ENCODE measurements at regions not wholly inside any gene's neighbourhood (a gene's known extent, or its start where the extent isn't known, plus 50 kb on each side); places are given as distances from the start of the nearest gene placed in this dataset.

DNA sequence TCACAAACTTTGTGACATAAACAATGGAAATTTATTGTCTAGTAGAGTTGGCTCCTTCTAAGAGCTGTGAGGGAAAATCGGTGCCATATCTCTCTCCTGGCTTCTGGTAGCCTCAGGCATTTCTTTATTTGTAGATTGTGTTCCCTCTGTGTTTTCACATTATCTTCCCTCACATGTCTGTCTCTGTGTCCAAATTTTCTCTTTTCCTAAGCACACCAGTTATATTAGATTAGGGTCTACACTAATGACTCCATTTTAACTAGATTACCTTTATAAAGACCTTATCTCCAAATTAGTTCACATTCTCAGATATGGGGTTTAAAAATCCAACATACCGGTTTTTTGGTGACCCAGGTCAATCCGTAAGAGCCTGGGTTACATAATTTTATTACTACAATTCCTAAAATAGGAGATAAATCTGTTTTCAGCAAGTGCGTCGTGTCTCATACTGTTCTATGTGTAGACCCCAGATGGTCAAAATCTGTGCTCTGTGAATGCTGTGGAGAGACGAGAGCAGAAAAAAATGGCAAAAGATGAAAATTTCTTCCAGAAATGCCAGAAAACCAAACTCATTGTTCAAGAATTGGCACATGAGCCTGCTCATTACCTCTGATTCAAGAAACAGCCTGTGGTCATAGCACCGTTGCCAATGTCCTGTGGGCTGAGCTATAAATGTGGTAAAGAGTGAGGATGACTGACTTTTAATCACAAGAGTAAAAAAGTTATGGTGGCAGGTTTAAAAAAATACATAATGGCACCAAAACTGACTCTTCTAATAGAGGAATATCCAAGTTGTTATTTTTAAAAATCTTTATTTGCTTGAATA is 574.7 kb downstream of the PCDH7 start:
- no peaks in the 10 kb centered on the region for H3K27me3 ChIP-seq (ENCODE audit: control insufficient read depth, insufficient read depth, low read length)
- 89% methylated on average over 7 of the region's 7 CpGs for WGBS (ENCODE audit: insufficient coverage)
- TF ChIP-seq, protein P1, sequence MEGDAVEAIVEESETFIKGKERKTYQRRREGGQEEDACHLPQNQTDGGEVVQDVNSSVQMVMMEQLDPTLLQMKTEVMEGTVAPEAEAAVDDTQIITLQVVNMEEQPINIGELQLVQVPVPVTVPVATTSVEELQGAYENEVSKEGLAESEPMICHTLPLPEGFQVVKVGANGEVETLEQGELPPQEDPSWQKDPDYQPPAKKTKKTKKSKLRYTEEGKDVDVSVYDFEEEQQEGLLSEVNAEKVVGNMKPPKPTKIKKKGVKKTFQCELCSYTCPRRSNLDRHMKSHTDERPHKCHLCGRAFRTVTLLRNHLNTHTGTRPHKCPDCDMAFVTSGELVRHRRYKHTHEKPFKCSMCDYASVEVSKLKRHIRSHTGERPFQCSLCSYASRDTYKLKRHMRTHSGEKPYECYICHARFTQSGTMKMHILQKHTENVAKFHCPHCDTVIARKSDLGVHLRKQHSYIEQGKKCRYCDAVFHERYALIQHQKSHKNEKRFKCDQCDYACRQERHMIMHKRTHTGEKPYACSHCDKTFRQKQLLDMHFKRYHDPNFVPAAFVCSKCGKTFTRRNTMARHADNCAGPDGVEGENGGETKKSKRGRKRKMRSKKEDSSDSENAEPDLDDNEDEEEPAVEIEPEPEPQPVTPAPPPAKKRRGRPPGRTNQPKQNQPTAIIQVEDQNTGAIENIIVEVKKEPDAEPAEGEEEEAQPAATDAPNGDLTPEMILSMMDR (IDR thresholded peaks at IDR 0.05) = no peak
- H3K4me3 ChIP-seq (ENCODE audit: low read length) = no peak overlapping the region
- intact Hi-C loops (cut with micrococcal nuclease) = no loop called here
- no peaks in the 10 kb centered on the region for H3K4me1 ChIP-seq (ENCODE audit: control insufficient read depth, insufficient read depth, low read length)
- H3K36me3 ChIP-seq (ENCODE audit: control insufficient read depth, insufficient read depth, low read length) = no peaks in the 10 kb centered on the region
- no peaks in the 10 kb centered on the region for H3K36me3 Mint-ChIP-seq
- H3K4me1 Mint-ChIP-seq = no peaks in the 10 kb centered on the region
- H3K9me3 ChIP-seq (ENCODE audit: control insufficient read depth, insufficient read depth, low read length) = no peaks in the 10 kb centered on the region
- ATAC-seq (no peak), DNase-seq (no peak)
- H3K4me3 Mint-ChIP-seq = no peak overlapping the region
- no peak overlapping the region for H3K27ac ChIP-seq (ENCODE audit: low read length)
- H3K27ac Mint-ChIP-seq = no peak overlapping the region
- no peaks in the 10 kb centered on the region for H3K27me3 Mint-ChIP-seq (ENCODE audit: low read depth in 2 of 2)
- peaks cover 6 to 21% of the 10 kb centered on the region in 2 donors for H3K9me3 Mint-ChIP-seq

DNA sequence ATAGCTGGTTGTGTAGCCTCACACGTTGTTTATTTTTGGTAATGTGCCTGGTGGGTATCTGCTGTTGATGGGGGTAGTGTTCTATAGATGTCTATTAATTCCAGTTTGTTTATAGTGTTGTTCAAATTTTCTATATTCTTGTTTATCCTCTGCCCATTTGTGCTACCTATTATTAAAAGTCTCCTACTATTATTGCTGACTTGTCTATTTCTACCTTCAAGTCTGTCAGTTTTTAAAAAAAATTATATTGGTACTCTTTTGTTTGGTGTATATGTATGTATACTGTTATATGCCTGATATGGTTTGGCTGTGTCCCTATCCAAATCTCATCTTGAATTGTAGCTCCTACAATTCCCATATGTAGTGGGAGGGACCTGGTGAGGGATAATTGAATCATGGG is 578.6 kb downstream of the PCDH7 start:
- WGBS (ENCODE audit: insufficient coverage) = 92% methylated on average over 1 of the region's 1 CpG
- no peak overlapping the region for H3K27ac ChIP-seq (ENCODE audit: low read length)
- H3K36me3 ChIP-seq (ENCODE audit: control insufficient read depth, insufficient read depth, low read length) = no peaks in the 10 kb centered on the region
- no peaks in the 10 kb centered on the region for H3K27me3 Mint-ChIP-seq (ENCODE audit: low read depth in 2 of 2)
- H3K36me3 Mint-ChIP-seq = peaks cover 10% of the 10 kb centered on the region
- no peak for DNase-seq
- ATAC-seq = no peak
- H3K27ac Mint-ChIP-seq = no peak overlapping the region
- H3K27me3 ChIP-seq (ENCODE audit: control insufficient read depth, insufficient read depth, low read length) = no peaks in the 10 kb centered on the region
- no peaks in the 10 kb centered on the region for H3K4me1 Mint-ChIP-seq
- no peak overlapping the region for H3K4me3 ChIP-seq (ENCODE audit: low read length)
- TF ChIP-seq, protein P1 (IDR thresholded peaks at IDR 0.05) = no peak
- H3K4me3 Mint-ChIP-seq = no peak overlapping the region
- intact Hi-C loops (cut with micrococcal nuclease) = no loop called here
- no peaks in the 10 kb centered on the region for H3K4me1 ChIP-seq (ENCODE audit: control insufficient read depth, insufficient read depth, low read length)
- peaks cover 7 to 16% of the 10 kb centered on the region in 2 donors for H3K9me3 Mint-ChIP-seq
- H3K9me3 ChIP-seq (ENCODE audit: control insufficient read depth, insufficient read depth, low read length) = no peaks in the 10 kb centered on the region

DNA sequence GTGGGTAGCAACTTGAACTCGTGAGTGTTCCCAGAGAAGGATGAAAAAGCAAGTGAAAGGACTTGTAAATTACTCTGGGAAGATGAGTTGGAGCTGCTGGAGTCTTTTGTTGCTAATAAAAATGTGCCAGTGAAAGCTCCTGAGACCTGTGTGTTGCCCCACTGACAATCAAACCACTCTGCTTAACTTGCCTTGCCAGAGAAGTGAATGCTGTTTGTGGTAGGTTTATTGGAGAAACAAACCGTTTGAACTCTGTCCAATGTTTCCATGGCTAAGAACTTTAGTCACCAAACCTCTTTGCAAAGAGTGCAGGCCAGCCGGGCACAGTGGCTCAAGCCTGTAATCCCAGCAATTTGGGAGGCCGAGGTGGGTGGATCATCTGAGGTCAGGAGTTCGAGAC is 586.9 kb downstream of the PCDH7 start:
- H3K36me3 Mint-ChIP-seq = peaks cover 7% of the 10 kb centered on the region
- Histone ChIP-seq H3K27ac (ENCODE audit: low read length) (no peak overlapping the region), H3K4me3 (ENCODE audit: low read length) (no peak overlapping the region), H3K36me3 (ENCODE audit: control insufficient read depth, insufficient read depth, low read length) (no peaks in the 10 kb centered on the region), H3K9me3 (ENCODE audit: control insufficient read depth, insufficient read depth, low read length) (peaks cover 4% of the 10 kb centered on the region), H3K27me3 (ENCODE audit: control insufficient read depth, insufficient read depth, low read length) (no peaks in the 10 kb centered on the region), H3K4me1 (ENCODE audit: control insufficient read depth, insufficient read depth, low read length) (no peaks in the 10 kb centered on the region)
- ATAC-seq (no peak), DNase-seq (no peak)
- no peak overlapping the region for H3K27ac Mint-ChIP-seq
- WGBS (ENCODE audit: insufficient coverage) = 81% methylated on average over 4 of the region's 5 CpGs
- peaks cover 8 to 10% of the 10 kb centered on the region in 2 donors for H3K9me3 Mint-ChIP-seq
- intact Hi-C loops (cut with micrococcal nuclease) = no loop called here
- no peaks in the 10 kb centered on the region for H3K27me3 Mint-ChIP-seq (ENCODE audit: low read depth in 2 of 2)
- H3K4me1 Mint-ChIP-seq = no peaks in the 10 kb centered on the region
- TF ChIP-seq, protein P1 (IDR thresholded peaks at IDR 0.05) = no peak
- no peak overlapping the region for H3K4me3 Mint-ChIP-seq

DNA sequence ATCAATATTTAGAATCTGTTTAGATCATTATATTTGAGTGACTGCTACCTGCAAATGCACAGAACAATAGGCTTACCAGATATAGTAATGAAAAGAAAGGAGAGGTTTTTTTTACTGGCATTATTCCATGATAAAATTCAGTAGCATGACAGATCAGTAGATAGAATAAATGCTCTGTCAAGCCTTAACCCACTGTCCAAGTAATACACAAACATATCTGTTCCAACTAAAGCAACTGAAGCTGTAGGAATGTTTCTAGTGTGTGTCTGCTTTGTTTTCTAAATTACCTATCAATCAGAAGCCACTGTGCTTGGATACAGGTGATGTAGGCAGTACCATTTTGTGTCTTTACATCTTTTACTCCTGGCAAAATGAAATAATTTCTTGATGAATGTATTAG is 604.6 kb downstream of the PCDH7 start:
- H3K9me3 ChIP-seq (ENCODE audit: control insufficient read depth, insufficient read depth, low read length) = no peaks in the 10 kb centered on the region
- Mint-ChIP-seq H3K36me3 (no peaks in the 10 kb centered on the region), H3K9me3 (peaks cover 8 to 19% of the 10 kb centered on the region in 2 donors), H3K27ac (no peak overlapping the region), H3K4me3 (no peak overlapping the region), H3K27me3 (ENCODE audit: low read depth in 2 of 2) (no peaks in the 10 kb centered on the region), H3K4me1 (no peaks in the 10 kb centered on the region)
- H3K4me1 ChIP-seq (ENCODE audit: control insufficient read depth, insufficient read depth, low read length) = no peaks in the 10 kb centered on the region
- intact Hi-C loops (cut with micrococcal nuclease) = no loop called here
- no peaks in the 10 kb centered on the region for H3K36me3 ChIP-seq (ENCODE audit: control insufficient read depth, insufficient read depth, low read length)
- no peak for DNase-seq
- ATAC-seq = no peak
- H3K4me3 ChIP-seq (ENCODE audit: low read length) = no peak overlapping the region
- H3K27me3 ChIP-seq (ENCODE audit: control insufficient read depth, insufficient read depth, low read length) = no peaks in the 10 kb centered on the region
- no peak overlapping the region for H3K27ac ChIP-seq (ENCODE audit: low read length)
- TF ChIP-seq, protein P1 (IDR thresholded peaks at IDR 0.05) = no peak

Data from natural killer cell (primary cell).